Osteoblast (primary cell): ENCODE measurements at regions not wholly inside any gene's neighbourhood (a gene's known extent, or its start where the extent isn't known, plus 50 kb on each side); places are given as distances from the start of the nearest gene placed in this dataset.
"Not testable (repeated sequence)": the region's sequence is repeated elsewhere in the genome, so short reads cannot be mapped to it uniquely, and the experiment has no call there.

Experiments used
- DNase-seq: peaks from one replicate; pipeline ENCODE4 v3.0.0; 2011; ENCODE audit warnings: low spot score, mixed read lengths; ENCODE audit not compliant: insufficient read length; ENCODE audit errors: missing footprints
- H2AFZ ChIP-seq: 2 replicates; pipeline ENCODE4 v1.6.0; 2011; ENCODE audit warnings: mild to moderate bottlenecking, low read length
- H3K27ac ChIP-seq: 2 replicates; pipeline ENCODE4 v1.5.1; 2011; ENCODE audit warnings: mild to moderate bottlenecking, low read depth, low read length, moderate library complexity
- H3K27me3 ChIP-seq: 2 replicates; pipeline ENCODE4 v1.6.0; 2012; ENCODE audit warnings: mild to moderate bottlenecking, control low read depth, inconsistent platforms, low read length, moderate library complexity; ENCODE audit not compliant: insufficient read depth
- H3K36me3 ChIP-seq: 2 replicates; pipeline ENCODE4 v1.5.1; 2011; ENCODE audit warnings: mild to moderate bottlenecking, low read length, control low read depth, moderate library complexity; ENCODE audit not compliant: insufficient read depth
- H3K4me1 ChIP-seq: 2 replicates; pipeline ENCODE4 v1.5.1; 2011; ENCODE audit warnings: mild to moderate bottlenecking, low read length, control low read depth, moderate library complexity; ENCODE audit not compliant: insufficient read depth
- H3K4me2 ChIP-seq: 2 replicates; pipeline ENCODE4 v1.6.0; 2011; ENCODE audit warnings: mild to moderate bottlenecking, low read length; ENCODE audit not compliant: insufficient read depth
- H3K4me3 ChIP-seq: fragments of 200-600 bp; sonication (generic); 3 replicates; pipeline ENCODE4 v1.5.1; 2012; ENCODE audit warnings: mild to moderate bottlenecking, low read length, inconsistent platforms; ENCODE audit not compliant: insufficient read depth
- H3K79me2 ChIP-seq: 2 replicates; pipeline ENCODE4 v1.6.0; 2012; ENCODE audit warnings: mild to moderate bottlenecking, low read length, control low read depth, inconsistent platforms; ENCODE audit not compliant: insufficient read depth
- H3K9me3 ChIP-seq: 2 replicates; pipeline ENCODE4 v1.5.1; 2011; ENCODE audit warnings: low read depth, low read length, control low read depth
- H4K20me1 ChIP-seq: 2 replicates; pipeline ENCODE4 v1.6.0; 2012; ENCODE audit warnings: mild to moderate bottlenecking, low read length, control low read depth; ENCODE audit not compliant: insufficient read depth
- CTCF ChIP-seq: IDR thresholded peaks from 2 replicates; pipeline ENCODE4 v1.5.1; 2011; ENCODE audit warnings: mild to moderate bottlenecking, low read depth, low read length, moderate library complexity; ENCODE audit errors: extremely low read depth

GRCh38 chr11:23924226-23924625, 572.6 kb upstream of the LUZP2 start:
- H3K9me3 ChIP-seq: no peaks in the 10 kb centered on the region
- no peaks in the 10 kb centered on the region for H4K20me1 ChIP-seq
- no peaks in the 10 kb centered on the region for H3K4me1 ChIP-seq
- no peak overlapping the region for H3K27ac ChIP-seq
- no peaks in the 10 kb centered on the region for H3K36me3 ChIP-seq
- no peak overlapping the region for H3K4me3 ChIP-seq
- H3K27me3 ChIP-seq: no peaks in the 10 kb centered on the region
- DNase-seq: no peak
- H2AFZ ChIP-seq: no peak overlapping the region
- no peaks in the 10 kb centered on the region for H3K79me2 ChIP-seq
- no peak for TF ChIP-seq CTCF
- H3K4me2 ChIP-seq: no peak overlapping the region

- Histone ChIP-seq H3K27ac (no peak overlapping the region), H3K4me1 (peaks cover 10% of the 10 kb centered on the region), H2AFZ (no peak overlapping the region), H3K36me3 (no peaks in the 10 kb centered on the region), H3K4me2 (no peak overlapping the region), H3K79me2 (no peaks in the 10 kb centered on the region), H4K20me1 (no peaks in the 10 kb centered on the region), H3K27me3 (no peaks in the 10 kb centered on the region), H3K9me3 (no peaks in the 10 kb centered on the region), H3K4me3 (no peak overlapping the region)
- TF ChIP-seq CTCF: no peak
- no peak for DNase-seq
These were observed 565.4 kb upstream of the LUZP2 start for GRCh38 chr11:23931443-23931842.

- no peaks in the 10 kb centered on the region for H3K27me3 ChIP-seq
- H3K9me3 ChIP-seq: no peaks in the 10 kb centered on the region
- H3K4me1 ChIP-seq: peaks cover 10% of the 10 kb centered on the region
- H3K36me3 ChIP-seq: no peaks in the 10 kb centered on the region
- H3K27ac ChIP-seq: peak overlapping the region; percentile 5
- no peak overlapping the region for H3K4me3 ChIP-seq
- H4K20me1 ChIP-seq: no peaks in the 10 kb centered on the region
- H3K79me2 ChIP-seq: no peaks in the 10 kb centered on the region
- DNase-seq: peak; percentile 57
- no peak overlapping the region for H2AFZ ChIP-seq
- no peak for TF ChIP-seq CTCF
- H3K4me2 ChIP-seq: no peak overlapping the region
These were observed 564.4 kb upstream of the LUZP2 start for GRCh38 chr11:23932485-23932898.

- H3K27me3 ChIP-seq: no peaks in the 10 kb centered on the region
- H4K20me1 ChIP-seq: no peaks in the 10 kb centered on the region
- no peaks in the 10 kb centered on the region for H3K9me3 ChIP-seq
- no peak overlapping the region for H2AFZ ChIP-seq
- H3K79me2 ChIP-seq: no peaks in the 10 kb centered on the region
- no peak overlapping the region for H3K4me3 ChIP-seq
- DNase-seq: no peak
- H3K27ac ChIP-seq: no peak overlapping the region
- peaks cover 10% of the 10 kb centered on the region for H3K4me1 ChIP-seq
- H3K4me2 ChIP-seq: no peak overlapping the region
- no peaks in the 10 kb centered on the region for H3K36me3 ChIP-seq
- TF ChIP-seq CTCF: no peak
These were observed 563.1 kb upstream of the LUZP2 start for GRCh38 chr11:23933721-23934120.

- not testable (repeated sequence) for H3K4me3 ChIP-seq, H3K9me3 ChIP-seq, H3K79me2 ChIP-seq, H4K20me1 ChIP-seq, H3K36me3 ChIP-seq, H2AFZ ChIP-seq, DNase-seq, H3K4me2 ChIP-seq, H3K4me1 ChIP-seq, H3K27me3 ChIP-seq, H3K27ac ChIP-seq
These were observed 562.1 kb upstream of the LUZP2 start for GRCh38 chr11:23934671-23935270.

- not testable (repeated sequence) for H3K4me2 ChIP-seq, H3K9me3 ChIP-seq, H3K27me3 ChIP-seq, DNase-seq, H2AFZ ChIP-seq, H3K4me3 ChIP-seq, H3K4me1 ChIP-seq, H4K20me1 ChIP-seq, H3K36me3 ChIP-seq, H3K27ac ChIP-seq, H3K79me2 ChIP-seq
These were observed 554.6 kb upstream of the LUZP2 start for GRCh38 chr11:23942117-23942815.
